ENCODE measurements at regions not wholly inside any gene's neighbourhood (a gene's known extent, or its start where the extent isn't known, plus 50 kb on each side); places are given as distances from the start of the nearest gene placed in this dataset.

- TF ChIP-seq NFATC4 (CRISPR knock-in tag; IDR thresholded peaks at IDR 0.05) (no peak), CTCF (IDR thresholded peaks at IDR 0.05) (no peak), USF1 (CRISPR knock-in tag; IDR thresholded peaks at IDR 0.05) (no peak), ZNF232 (CRISPR knock-in tag; IDR thresholded peaks at IDR 0.05) (no peak), GABPB1 (CRISPR knock-in tag; IDR thresholded peaks at IDR 0.05) (no peak), MAX (CRISPR knock-in tag; IDR thresholded peaks at IDR 0.05) (no peak), CREB1 (CRISPR knock-in tag; IDR thresholded peaks at IDR 0.05) (no peak), NR1H2 (CRISPR knock-in tag; IDR thresholded peaks at IDR 0.05) (no peak), FOXK1 (CRISPR knock-in tag; IDR thresholded peaks at IDR 0.05) (no peak), USF2 (CRISPR knock-in tag; IDR thresholded peaks at IDR 0.05) (no peak), ZNF121 (CRISPR knock-in tag; IDR thresholded peaks at IDR 0.05) (no peak)
- TF ChIP-seq, protein P1, sequence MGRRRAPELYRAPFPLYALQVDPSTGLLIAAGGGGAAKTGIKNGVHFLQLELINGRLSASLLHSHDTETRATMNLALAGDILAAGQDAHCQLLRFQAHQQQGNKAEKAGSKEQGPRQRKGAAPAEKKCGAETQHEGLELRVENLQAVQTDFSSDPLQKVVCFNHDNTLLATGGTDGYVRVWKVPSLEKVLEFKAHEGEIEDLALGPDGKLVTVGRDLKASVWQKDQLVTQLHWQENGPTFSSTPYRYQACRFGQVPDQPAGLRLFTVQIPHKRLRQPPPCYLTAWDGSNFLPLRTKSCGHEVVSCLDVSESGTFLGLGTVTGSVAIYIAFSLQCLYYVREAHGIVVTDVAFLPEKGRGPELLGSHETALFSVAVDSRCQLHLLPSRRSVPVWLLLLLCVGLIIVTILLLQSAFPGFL (CRISPR knock-in tag; IDR thresholded peaks at IDR 0.05; ENCODE audit: borderline replicate concordance) = no peak
These were observed 315.1 kb upstream of the TBC1D5 start for GRCh38 chr3:18057471-18058091.

Data from WTC11 (cell line).